T-helper 1 cell treated with Interleukin-12 subunit alpha and Interleukin-12 subunit beta and Interleukin-4 antibody, amounts not matched to agents 30 μg/mL and 1 μg/mL, for 36 hours (primary cell): ENCODE measurements at regions not wholly inside any gene's neighbourhood (a gene's known extent, or its start where the extent isn't known, plus 50 kb on each side); places are given as distances from the start of the nearest gene placed in this dataset.
"Not testable (repeated sequence)": the region's sequence is repeated elsewhere in the genome, so short reads cannot be mapped to it uniquely, and the experiment has no call there.

Experiments
- H3K27ac Mint-ChIP-seq: one replicate; pipeline ENCODE4 v1.8.0; 2021; ENCODE audit warnings: mild to moderate bottlenecking, mixed read lengths
- H3K27me3 Mint-ChIP-seq: one replicate; pipeline ENCODE4 v1.8.0; 2021; ENCODE audit warnings: low read depth, mixed read lengths
- H3K36me3 Mint-ChIP-seq: one replicate; pipeline ENCODE4 v1.8.0; 2021; ENCODE audit warnings: low read depth, mixed read lengths
- H3K4me1 Mint-ChIP-seq: one replicate; pipeline ENCODE4 v1.8.0; 2021; ENCODE audit warnings: low read depth, mixed read lengths
- H3K4me3 Mint-ChIP-seq: one replicate; pipeline ENCODE4 v1.8.0; 2021; ENCODE audit warnings: mild to moderate bottlenecking, moderate library complexity, mixed read lengths
- H3K9me3 Mint-ChIP-seq: one replicate; pipeline ENCODE4 v1.8.0; 2021; ENCODE audit warnings: mixed read lengths

GRCh38 chr18:9039441-9040071 lies 62.9 kb upstream of the NDUFV2 start:
- no peaks in the 10 kb centered on the region for H3K4me1 Mint-ChIP-seq
- no peaks in the 10 kb centered on the region for H3K9me3 Mint-ChIP-seq
- H3K27me3 Mint-ChIP-seq, result no peaks in the 10 kb centered on the region
- no peak overlapping the region for H3K27ac Mint-ChIP-seq
- H3K36me3 Mint-ChIP-seq, result no peaks in the 10 kb centered on the region
- H3K4me3 Mint-ChIP-seq, result no peak overlapping the region

GRCh38 chr18:9042766-9043481 lies 59.6 kb upstream of the NDUFV2 start:
- Mint-ChIP-seq H3K27me3 (no peaks in the 10 kb centered on the region), H3K4me3 (no peak overlapping the region), H3K27ac (no peak overlapping the region), H3K36me3 (peaks cover under 1% of the 10 kb centered on the region), H3K9me3 (no peaks in the 10 kb centered on the region), H3K4me1 (peaks cover under 1% of the 10 kb centered on the region)

- Mint-ChIP-seq H3K27me3 (no peaks in the 10 kb centered on the region), H3K9me3 (no peaks in the 10 kb centered on the region), H3K4me3 (no peak overlapping the region), H3K27ac (no peak overlapping the region), H3K36me3 (peaks cover 2% of the 10 kb centered on the region), H3K4me1 (peaks cover 7% of the 10 kb centered on the region)
These were observed 58.9 kb upstream of the NDUFV2 start for GRCh38 chr18:9043581-9043980.

- H3K27ac Mint-ChIP-seq, result no peak overlapping the region
- peaks cover 6% of the 10 kb centered on the region for H3K36me3 Mint-ChIP-seq
- no peak overlapping the region for H3K4me3 Mint-ChIP-seq
- H3K27me3 Mint-ChIP-seq, result no peaks in the 10 kb centered on the region
- H3K9me3 Mint-ChIP-seq, result peaks cover 17% of the 10 kb centered on the region
- peaks cover 12% of the 10 kb centered on the region for H3K4me1 Mint-ChIP-seq
These were observed 54.8 kb upstream of the NDUFV2 start for GRCh38 chr18:9047715-9048114.

- Mint-ChIP-seq H3K27ac (no peak overlapping the region), H3K4me1 (peaks cover 12% of the 10 kb centered on the region), H3K4me3 (no peak overlapping the region), H3K9me3 (peaks cover 22% of the 10 kb centered on the region), H3K27me3 (no peaks in the 10 kb centered on the region), H3K36me3 (peaks cover 6% of the 10 kb centered on the region)
These were observed 54.3 kb upstream of the NDUFV2 start for GRCh38 chr18:9048236-9048635.

GRCh38 chr18:9048808-9049494 lies 53.5 kb upstream of the NDUFV2 start:
- Mint-ChIP-seq H3K27ac (no peak overlapping the region), H3K9me3 (peaks cover 22% of the 10 kb centered on the region), H3K4me1 (peaks cover 12% of the 10 kb centered on the region), H3K4me3 (no peak overlapping the region), H3K27me3 (no peaks in the 10 kb centered on the region), H3K36me3 (peaks cover 6% of the 10 kb centered on the region)

GRCh38 chr18:9049495-9049809 lies 53.0 kb upstream of the NDUFV2 start:
- Mint-ChIP-seq H3K27me3 (no peaks in the 10 kb centered on the region), H3K9me3 (peaks cover 22% of the 10 kb centered on the region), H3K4me3 (no peak overlapping the region), H3K27ac (no peak overlapping the region), H3K4me1 (peaks cover 12% of the 10 kb centered on the region), H3K36me3 (peaks cover 6% of the 10 kb centered on the region)

- not testable (repeated sequence) for H3K27me3 Mint-ChIP-seq, H3K4me3 Mint-ChIP-seq, H3K36me3 Mint-ChIP-seq, H3K27ac Mint-ChIP-seq
- H3K9me3 Mint-ChIP-seq, result peaks cover 22% of the 10 kb centered on the region
- H3K4me1 Mint-ChIP-seq, result peaks cover 18% of the 10 kb centered on the region
These were observed 51.7 kb upstream of the NDUFV2 start for GRCh38 chr18:9050628-9051284.
